ENCODE measurements at regions not wholly inside any gene's neighbourhood (a gene's known extent, or its start where the extent isn't known, plus 50 kb on each side); places are given as distances from the start of the nearest gene placed in this dataset.

DNA sequence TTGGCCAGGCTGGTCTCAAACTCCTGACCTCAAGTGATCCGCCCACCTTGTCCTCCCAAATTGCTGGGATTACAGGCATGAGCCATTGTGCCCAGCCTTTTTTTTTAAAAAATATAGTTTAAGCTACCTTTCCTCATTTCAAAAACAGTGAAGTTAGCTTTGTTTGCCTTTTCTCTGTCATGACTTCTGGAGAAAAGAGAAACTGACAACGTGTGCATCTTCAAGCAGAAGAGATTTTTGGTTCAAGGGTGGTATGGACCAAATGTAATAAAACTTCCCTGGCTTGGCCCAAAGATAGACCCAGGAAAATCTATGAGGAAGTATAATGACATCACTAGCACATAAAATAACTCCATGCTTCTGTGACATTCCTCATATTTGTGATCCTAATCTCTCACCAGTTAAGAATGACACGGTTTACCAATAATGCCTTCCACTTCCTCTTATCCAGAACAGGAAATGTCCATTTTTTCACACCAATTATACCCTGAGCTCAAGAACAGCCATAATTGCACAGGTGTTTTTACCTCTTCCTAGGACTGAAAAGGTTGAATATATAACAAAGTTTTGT lies 781.2 kb upstream of the NR2F2 start:
- no peak overlapping the region for H3K9ac ChIP-seq (ENCODE audit: insufficient read length, low read depth)
- H3K27me3 ChIP-seq (ENCODE audit: insufficient read depth, insufficient read length), result no peaks in the 10 kb centered on the region
- no peaks in the 10 kb centered on the region for H3K9me3 ChIP-seq (ENCODE audit: insufficient read depth, low read length)
- TF ChIP-seq SUZ12 (IDR thresholded peaks at IDR 0.05; ENCODE audit: extremely low read depth, insufficient read depth, insufficient read length), result no peak
- no peak for TF ChIP-seq ZNF274 (IDR thresholded peaks at IDR 0.05; ENCODE audit: low read depth, low read length)
- no peak for DNase-seq (ENCODE audit: low read depth, low spot score)
- H3K4me1 ChIP-seq (ENCODE audit: insufficient read depth, insufficient read length), result no peaks in the 10 kb centered on the region
- no peak overlapping the region for H3K4me3 ChIP-seq (ENCODE audit: insufficient read length, low read depth)
- no peaks in the 10 kb centered on the region for H3K36me3 ChIP-seq (ENCODE audit: insufficient read depth, insufficient read length, low read length)

DNA sequence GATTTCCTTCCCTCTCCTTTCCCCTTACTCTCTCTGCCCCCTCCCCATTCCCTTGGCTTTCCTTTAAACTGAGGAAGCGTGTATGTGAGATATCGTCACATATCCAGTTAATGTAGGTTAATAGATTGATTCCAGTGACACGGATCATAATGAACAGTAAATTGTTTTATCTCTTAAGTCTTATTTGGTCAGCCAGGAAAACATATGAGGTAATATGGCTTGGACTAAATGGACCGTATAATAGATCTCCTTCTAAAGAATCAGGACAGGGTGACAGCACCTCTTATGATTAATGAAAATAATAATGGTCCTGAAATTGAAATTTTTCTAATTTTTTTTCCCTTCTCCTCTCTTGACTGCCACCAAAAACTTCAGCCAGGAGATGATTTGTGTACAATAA lies 779.8 kb upstream of the NR2F2 start:
- H3K9ac ChIP-seq (ENCODE audit: insufficient read length, low read depth), result no peak overlapping the region
- no peaks in the 10 kb centered on the region for H3K4me1 ChIP-seq (ENCODE audit: insufficient read depth, insufficient read length)
- no peaks in the 10 kb centered on the region for H3K36me3 ChIP-seq (ENCODE audit: insufficient read depth, insufficient read length, low read length)
- no peak for DNase-seq (ENCODE audit: low read depth, low spot score)
- H3K4me3 ChIP-seq (ENCODE audit: insufficient read length, low read depth), result no peak overlapping the region
- TF ChIP-seq YY1 (IDR thresholded peaks at IDR 0.05; ENCODE audit: insufficient read depth, insufficient read length) (no peak), ZNF274 (IDR thresholded peaks at IDR 0.05; ENCODE audit: low read depth, low read length) (no peak), SUZ12 (IDR thresholded peaks at IDR 0.05; ENCODE audit: extremely low read depth, insufficient read depth, insufficient read length) (no peak)
- no peaks in the 10 kb centered on the region for H3K27me3 ChIP-seq (ENCODE audit: insufficient read depth, insufficient read length)
- no peaks in the 10 kb centered on the region for H3K9me3 ChIP-seq (ENCODE audit: insufficient read depth, low read length)

DNA sequence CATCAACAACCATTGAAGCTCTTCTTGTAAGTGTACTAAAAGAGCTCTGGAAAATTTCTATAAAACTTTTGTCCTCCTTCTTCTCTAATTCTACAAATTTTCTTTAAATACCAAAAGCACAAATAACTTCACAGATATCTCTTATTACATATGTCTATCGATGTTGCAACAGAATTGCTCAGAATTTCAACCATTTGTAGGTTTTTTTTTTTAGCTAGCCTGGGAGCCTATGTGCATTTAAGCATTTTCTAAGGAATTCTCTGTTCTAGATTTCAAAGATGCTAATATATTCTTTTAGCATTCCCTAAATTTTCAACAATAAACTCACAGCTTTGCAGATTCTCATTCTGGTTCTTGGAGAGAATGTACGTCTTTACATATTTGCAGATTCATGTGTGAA lies 774.3 kb upstream of the NR2F2 start:
- Histone ChIP-seq H3K27me3 (ENCODE audit: insufficient read depth, insufficient read length) (no peaks in the 10 kb centered on the region), H3K36me3 (ENCODE audit: insufficient read depth, insufficient read length, low read length) (no peaks in the 10 kb centered on the region), H3K9me3 (ENCODE audit: insufficient read depth, low read length) (no peaks in the 10 kb centered on the region), H3K4me3 (ENCODE audit: insufficient read length, low read depth) (no peak overlapping the region), H3K4me1 (ENCODE audit: insufficient read depth, insufficient read length) (no peaks in the 10 kb centered on the region), H3K9ac (ENCODE audit: insufficient read length, low read depth) (no peak overlapping the region)
- DNase-seq (ENCODE audit: low read depth, low spot score), result no peak
- TF ChIP-seq YY1 (IDR thresholded peaks at IDR 0.05; ENCODE audit: insufficient read depth, insufficient read length) (no peak), SUZ12 (IDR thresholded peaks at IDR 0.05; ENCODE audit: extremely low read depth, insufficient read depth, insufficient read length) (no peak), ZNF274 (IDR thresholded peaks at IDR 0.05; ENCODE audit: low read depth, low read length) (no peak)

GRCh38 chr15:95556866-95557225 lies 773.7 kb upstream of the NR2F2 start:
- Histone ChIP-seq H3K4me3 (ENCODE audit: insufficient read length, low read depth) (no peak overlapping the region), H3K36me3 (ENCODE audit: insufficient read depth, insufficient read length, low read length) (no peaks in the 10 kb centered on the region), H3K4me1 (ENCODE audit: insufficient read depth, insufficient read length) (no peaks in the 10 kb centered on the region), H3K9me3 (ENCODE audit: insufficient read depth, low read length) (no peaks in the 10 kb centered on the region), H3K27me3 (ENCODE audit: insufficient read depth, insufficient read length) (no peaks in the 10 kb centered on the region), H3K9ac (ENCODE audit: insufficient read length, low read depth) (no peak overlapping the region)
- DNase-seq (ENCODE audit: low read depth, low spot score), result no peak
- TF ChIP-seq YY1 (IDR thresholded peaks at IDR 0.05; ENCODE audit: insufficient read depth, insufficient read length) (no peak), SUZ12 (IDR thresholded peaks at IDR 0.05; ENCODE audit: extremely low read depth, insufficient read depth, insufficient read length) (no peak), ZNF274 (IDR thresholded peaks at IDR 0.05; ENCODE audit: low read depth, low read length) (no peak)

DNA sequence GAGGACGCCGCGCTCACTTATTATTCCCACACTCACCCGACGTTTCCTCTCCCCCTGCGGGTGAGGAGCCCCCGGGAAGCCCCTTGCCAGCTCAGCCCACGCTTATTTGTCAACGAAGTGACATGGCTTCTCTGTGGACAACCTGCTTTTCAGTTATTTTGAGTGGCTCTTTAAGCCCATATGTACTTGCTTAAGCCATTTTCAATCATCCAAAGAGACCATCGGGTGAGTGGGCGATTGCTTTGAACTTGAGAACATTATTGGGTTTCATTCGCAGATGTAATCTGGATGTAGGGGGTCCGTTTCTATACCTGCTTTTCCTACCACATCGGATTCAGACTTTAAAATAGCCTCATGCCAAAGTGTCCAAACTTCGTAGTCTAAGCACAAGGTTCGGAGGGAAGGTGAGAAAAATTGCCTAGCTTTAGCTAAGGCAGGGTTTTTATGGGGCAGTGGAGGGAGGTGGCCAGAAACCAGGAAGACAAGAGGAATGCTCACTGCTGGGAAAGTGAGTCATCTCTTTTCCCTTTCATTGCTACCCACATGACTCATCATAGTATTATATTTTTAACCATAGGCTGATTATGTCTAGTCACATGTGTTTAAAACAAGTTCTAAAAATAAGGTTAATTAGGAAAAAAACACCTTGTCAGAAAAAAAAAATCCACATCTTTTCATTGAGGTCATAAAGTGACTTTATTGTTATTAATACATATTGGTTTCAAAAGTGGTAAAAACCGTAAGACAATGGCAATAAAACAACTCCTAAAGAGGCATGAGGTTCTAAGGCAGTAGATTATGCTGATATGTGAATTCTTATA lies 773.1 kb upstream of the NR2F2 start:
- Histone ChIP-seq H3K4me1 (ENCODE audit: insufficient read depth, insufficient read length) (no peaks in the 10 kb centered on the region), H3K9me3 (ENCODE audit: insufficient read depth, low read length) (no peaks in the 10 kb centered on the region), H3K36me3 (ENCODE audit: insufficient read depth, insufficient read length, low read length) (no peaks in the 10 kb centered on the region), H3K27me3 (ENCODE audit: insufficient read depth, insufficient read length) (no peaks in the 10 kb centered on the region), H3K4me3 (ENCODE audit: insufficient read length, low read depth) (no peak overlapping the region), H3K9ac (ENCODE audit: insufficient read length, low read depth) (no peak overlapping the region)
- TF ChIP-seq SUZ12 (IDR thresholded peaks at IDR 0.05; ENCODE audit: extremely low read depth, insufficient read depth, insufficient read length) (no peak), YY1 (IDR thresholded peaks at IDR 0.05; ENCODE audit: insufficient read depth, insufficient read length) (no peak), ZNF274 (IDR thresholded peaks at IDR 0.05; ENCODE audit: low read depth, low read length) (no peak)
- DNase-seq (ENCODE audit: low read depth, low spot score), result no peak

GRCh38 chr15:95558131-95558530 lies 772.4 kb upstream of the NR2F2 start:
- no peaks in the 10 kb centered on the region for H3K4me1 ChIP-seq (ENCODE audit: insufficient read depth, insufficient read length)
- H3K9ac ChIP-seq (ENCODE audit: insufficient read length, low read depth), result no peak overlapping the region
- TF ChIP-seq SUZ12 (IDR thresholded peaks at IDR 0.05; ENCODE audit: extremely low read depth, insufficient read depth, insufficient read length) (no peak), ZNF274 (IDR thresholded peaks at IDR 0.05; ENCODE audit: low read depth, low read length) (no peak), YY1 (IDR thresholded peaks at IDR 0.05; ENCODE audit: insufficient read depth, insufficient read length) (no peak)
- H3K27me3 ChIP-seq (ENCODE audit: insufficient read depth, insufficient read length), result no peaks in the 10 kb centered on the region
- H3K9me3 ChIP-seq (ENCODE audit: insufficient read depth, low read length), result no peaks in the 10 kb centered on the region
- H3K36me3 ChIP-seq (ENCODE audit: insufficient read depth, insufficient read length, low read length), result no peaks in the 10 kb centered on the region
- no peak for DNase-seq (ENCODE audit: low read depth, low spot score)
- no peak overlapping the region for H3K4me3 ChIP-seq (ENCODE audit: insufficient read length, low read depth)

GRCh38 chr15:95558916-95559315 lies 771.6 kb upstream of the NR2F2 start:
- H3K4me3 ChIP-seq (ENCODE audit: insufficient read length, low read depth), result no peak overlapping the region
- no peaks in the 10 kb centered on the region for H3K4me1 ChIP-seq (ENCODE audit: insufficient read depth, insufficient read length)
- no peak overlapping the region for H3K9ac ChIP-seq (ENCODE audit: insufficient read length, low read depth)
- no peaks in the 10 kb centered on the region for H3K36me3 ChIP-seq (ENCODE audit: insufficient read depth, insufficient read length, low read length)
- no peaks in the 10 kb centered on the region for H3K27me3 ChIP-seq (ENCODE audit: insufficient read depth, insufficient read length)
- H3K9me3 ChIP-seq (ENCODE audit: insufficient read depth, low read length), result no peaks in the 10 kb centered on the region
- DNase-seq (ENCODE audit: low read depth, low spot score), result no peak
- TF ChIP-seq ZNF274 (IDR thresholded peaks at IDR 0.05; ENCODE audit: low read depth, low read length) (no peak), SUZ12 (IDR thresholded peaks at IDR 0.05; ENCODE audit: extremely low read depth, insufficient read depth, insufficient read length) (no peak), YY1 (IDR thresholded peaks at IDR 0.05; ENCODE audit: insufficient read depth, insufficient read length) (no peak)
